H1 (cell line): ENCODE measurements at regions not wholly inside any gene's neighbourhood (a gene's known extent, or its start where the extent isn't known, plus 50 kb on each side); places are given as distances from the start of the nearest gene placed in this dataset.

ENCODE experiments used
- CTCF ChIA-PET: fragments of 300-600 bp; sonication (Branson Sonifier 250); formaldehyde crosslinking; loops from one replicate; lab custom pipeline; 2021; ENCODE audit not compliant: partially characterized antibody; lab: Charles Lee
- POLR2A ChIA-PET: fragments of 300-600 bp; sonication (Branson Sonifier 250); formaldehyde crosslinking; loops from one replicate; lab custom pipeline; 2021; ENCODE audit warnings: inconsistent platforms; ENCODE audit not compliant: partially characterized antibody; lab: Charles Lee
- DNase-seq, 2 experiments: peaks; one replicate each; pipeline versions ENCODE4 v3.0.0 to v3.0.0-alpha.2; 2010 to 2022; ENCODE audit warnings: low spot score in 2 of 2, low read depth in 1 of 2, mixed read lengths in 1 of 2
- FAIRE-seq: peaks from 2 replicates; lab custom pipeline; 2011; peaks lifted over from hg19 to GRCh38; lab: Jason Lieb, UNC
- H2AFZ ChIP-seq: 2 replicates; pipeline ENCODE4 v1.8.1; 2012; ENCODE audit warnings: low read length, inconsistent platforms
- H2AK5ac ChIP-seq: 2 replicates; pipeline ENCODE4 v1.6.1; 2013; ENCODE audit warnings: low read depth, low read length
- H2BK120ac ChIP-seq: replicated peaks from 2 replicates; pipeline ENCODE3; 2013; ENCODE audit warnings: low read depth, low read length, inconsistent platforms
- H2BK12ac ChIP-seq: 2 replicates; pipeline ENCODE4 v1.6.1; 2013; ENCODE audit warnings: low read depth, low read length
- H2BK15ac ChIP-seq: 2 replicates; pipeline ENCODE4 v1.6.1; 2013; ENCODE audit warnings: low read length
- H2BK20ac ChIP-seq: 2 replicates; pipeline ENCODE4 v1.6.1; 2013; ENCODE audit warnings: low read length
- H2BK5ac ChIP-seq: 2 replicates; pipeline ENCODE4 v1.6.1; 2013; ENCODE audit warnings: low read depth, low read length
- H3K14ac ChIP-seq: 2 replicates; pipeline ENCODE4 v1.6.1; 2013; ENCODE audit warnings: inconsistent platforms; ENCODE audit not compliant: insufficient read length
- H3K18ac ChIP-seq: 2 replicates; pipeline ENCODE4 v1.6.1; 2013; ENCODE audit warnings: low read length; ENCODE audit errors: extremely low read depth
- H3K23ac ChIP-seq: 2 replicates; pipeline ENCODE4 v1.6.1; 2013; ENCODE audit warnings: inconsistent platforms; ENCODE audit not compliant: insufficient read length
- H3K23me2 ChIP-seq: 2 replicates; pipeline ENCODE4 v1.6.1; 2013; ENCODE audit warnings: low read depth, low read length
- H3K27ac ChIP-seq: 2 replicates; pipeline ENCODE4 v1.6.1; 2011; ENCODE audit warnings: low read depth, low read length, inconsistent platforms
- H3K27me3 ChIP-seq, 4 experiments: replicated peaks in 1 of 4; 1 replicate in 1 of 4; 2 replicates in 3 of 4; pipeline versions ENCODE4 v1.6.1 to v1.8.1; 2011 to 2013; ENCODE audit warnings: low read length in 3 of 4, mild to moderate bottlenecking in 3 of 4, inconsistent platforms in 2 of 4, mixed read lengths in 2 of 4, moderate library complexity in 1 of 4; ENCODE audit not compliant: control insufficient read depth in 3 of 4, insufficient read depth in 3 of 4; ENCODE audit errors: extremely low read depth in 1 of 4
- H3K36me3 ChIP-seq, 4 experiments: 2 replicates each; pipeline versions ENCODE4 v1.6.1 to v1.8.1; 2011 to 2013; ENCODE audit warnings: mild to moderate bottlenecking in 4 of 4, low read length in 3 of 4, moderate library complexity in 2 of 4, control low read depth in 1 of 4, inconsistent platforms in 1 of 4; ENCODE audit not compliant: insufficient read depth in 4 of 4, control insufficient read depth in 2 of 4
- H3K4ac ChIP-seq: replicated peaks from 2 replicates; pipeline ENCODE3; 2013; ENCODE audit warnings: low read length, low read depth, mixed read lengths, inconsistent platforms; ENCODE audit not compliant: insufficient read length
- H3K4me1 ChIP-seq, 4 experiments: replicated peaks in 1 of 4; 1 replicate in 1 of 4; 2 replicates in 3 of 4; pipeline versions ENCODE4 v1.6.1 to v1.8.1; 2011 to 2013; ENCODE audit warnings: low read length in 3 of 4, inconsistent platforms in 2 of 4, mixed read lengths in 1 of 4; ENCODE audit not compliant: insufficient read depth in 4 of 4, control insufficient read depth in 3 of 4
- H3K4me2 ChIP-seq, 2 experiments: 2 replicates each; pipeline versions ENCODE4 v1.6.1 to v1.8.1; 2011 to 2013; ENCODE audit warnings: low read depth in 2 of 2, low read length in 2 of 2, control low read depth in 1 of 2, inconsistent platforms in 1 of 2, mild to moderate bottlenecking in 1 of 2; ENCODE audit not compliant: insufficient read depth in 1 of 2
- H3K4me3 ChIP-seq, 4 experiments: fragments of 200-600, 300-600 bp in 1 of 4; sonication (generic), shearing (Covaris generic), sonication (Bioruptor Twin) in 1 of 4; 2 replicates each; pipeline versions ENCODE4 v1.5.1 to v1.8.1; 2011 to 2016; ENCODE audit warnings: low read length in 4 of 4, low read depth in 3 of 4, control low read depth in 2 of 4, inconsistent platforms in 2 of 4, mild to moderate bottlenecking in 2 of 4, mixed read lengths in 1 of 4, moderate library complexity in 1 of 4; ENCODE audit not compliant: insufficient read depth in 2 of 4; ENCODE audit errors: extremely low read depth in 1 of 4
- H3K56ac ChIP-seq: replicated peaks from 2 replicates; pipeline ENCODE3; 2013; ENCODE audit warnings: low read depth, mild to moderate bottlenecking, mixed read lengths, low read length, inconsistent platforms; ENCODE audit not compliant: insufficient read length
- H3K79me1 ChIP-seq: 2 replicates; pipeline ENCODE4 v1.6.1; 2013; ENCODE audit warnings: low read depth, low read length, control low read depth
- H3K79me2 ChIP-seq, 2 experiments: 2 replicates each; pipeline versions ENCODE4 v1.6.1 to v1.8.1; 2012 to 2013; ENCODE audit warnings: low read length in 2 of 2, mild to moderate bottlenecking in 2 of 2, inconsistent platforms in 1 of 2; ENCODE audit not compliant: insufficient read depth in 2 of 2, control insufficient read depth in 1 of 2
- H3K9ac ChIP-seq, 4 experiments: replicated peaks in 1 of 4; 1 replicate in 1 of 4; 2 replicates in 3 of 4; pipeline versions ENCODE4 v1.6.1 to v1.8.1; 2011 to 2013; ENCODE audit warnings: low read depth in 3 of 4, low read length in 3 of 4, control low read depth in 2 of 4, mild to moderate bottlenecking in 2 of 4, moderate library complexity in 2 of 4, inconsistent platforms in 1 of 4; ENCODE audit errors: extremely low read depth in 1 of 4
- H3K9me3 ChIP-seq, 2 experiments: 2 replicates each; pipeline versions ENCODE4 v1.6.1 to v1.8.1; 2012 to 2013; ENCODE audit warnings: mild to moderate bottlenecking in 2 of 2, moderate library complexity in 2 of 2, control low read depth in 1 of 2, inconsistent platforms in 1 of 2, low read depth in 1 of 2, low read length in 1 of 2, mixed read lengths in 1 of 2; ENCODE audit not compliant: insufficient read depth in 2 of 2
- H4K20me1 ChIP-seq, 2 experiments: replicated peaks in 1 of 2; 2 replicates each; pipeline versions ENCODE3 to v1.8.1; 2011 to 2013; ENCODE audit warnings: inconsistent platforms in 2 of 2, low read length in 2 of 2, mild to moderate bottlenecking in 1 of 2; ENCODE audit not compliant: insufficient read depth in 2 of 2, control insufficient read depth in 1 of 2
- H4K5ac ChIP-seq: 2 replicates; pipeline ENCODE4 v1.6.1; 2013; ENCODE audit warnings: low read length, low read depth, mixed read lengths, inconsistent platforms; ENCODE audit not compliant: insufficient read length
- H4K8ac ChIP-seq: 2 replicates; pipeline ENCODE4 v1.8.0; 2013; ENCODE audit warnings: mild to moderate bottlenecking, moderate library complexity, low read length, inconsistent platforms; ENCODE audit not compliant: insufficient read depth; ENCODE audit errors: extremely low read depth
- H4K91ac ChIP-seq: replicated peaks from 2 replicates; pipeline ENCODE3; 2013; ENCODE audit warnings: low read length, mixed read lengths, inconsistent platforms; ENCODE audit not compliant: insufficient read length
- CEBPB ChIP-seq: IDR thresholded peaks from 2 replicates; pipeline ENCODE4 v1.6.1; 2012; ENCODE audit warnings: low read depth, low read length
- CHD2 ChIP-seq: IDR thresholded peaks from 2 replicates; pipeline ENCODE4 v1.6.1; 2012; ENCODE audit warnings: low read length, improper control_type of control experiment
- JUN ChIP-seq: IDR thresholded peaks from 2 replicates; pipeline ENCODE4 v1.6.1; 2011; ENCODE audit warnings: low read depth, mild to moderate bottlenecking, improper control_type of control experiment, low read length
- NANOG ChIP-seq: IDR thresholded peaks from 2 replicates; pipeline ENCODE4 v1.6.1; 2011; ENCODE audit warnings: low read length, low read depth, mild to moderate bottlenecking, inconsistent platforms; ENCODE audit not compliant: insufficient read depth, poor library complexity, severe bottlenecking
- POU5F1 ChIP-seq: IDR thresholded peaks from 2 replicates; pipeline ENCODE4 v1.6.1; 2011; ENCODE audit warnings: low read depth, mild to moderate bottlenecking, low read length, moderate library complexity
- RFX5 ChIP-seq: IDR thresholded peaks from 2 replicates; pipeline ENCODE4 v1.6.1; 2011; ENCODE audit warnings: low read depth, low read length, improper control_type of control experiment, borderline replicate concordance
- SAP30 ChIP-seq: fragments of 300-600 bp; sonication (generic); IDR thresholded peaks from 2 replicates; pipeline ENCODE4 v1.7.1; 2012; ENCODE audit warnings: low read length, moderate library complexity, mild to moderate bottlenecking, inconsistent platforms; ENCODE audit not compliant: insufficient read depth, insufficient replicate concordance
- SP2 ChIP-seq: IDR thresholded peaks from 2 replicates; pipeline ENCODE4 v1.6.1; 2012; ENCODE audit warnings: mild to moderate bottlenecking, low read length, inconsistent platforms
- TAF7 ChIP-seq: optimal IDR thresholded peaks from 2 replicates; pipeline ENCODE3; 2011; ENCODE audit warnings: low read depth, mild to moderate bottlenecking, inconsistent platforms, low read length, moderate library complexity, borderline replicate concordance
- ZNF274 ChIP-seq: IDR thresholded peaks from 2 replicates; pipeline ENCODE4 v1.7.0; 2012; ENCODE audit warnings: low read length, borderline replicate concordance; ENCODE audit errors: extremely low read depth
- WGBS, 2 experiments: shearing (Covaris generic) in 1 of 2; methylation state at CpG; one replicate each; pipeline versions ENCODE4 v1.1.6 to v1.1.7; 2013 to 2015; ENCODE audit warnings: low lambda C conversion rate in 2 of 2, mixed read lengths in 2 of 2, inconsistent platforms in 1 of 2, low coverage in 1 of 2, missing lambda C conversion rate in 1 of 2; ENCODE audit not compliant: insufficient replicate concordance in 2 of 2, insufficient coverage in 1 of 2, insufficient read length in 1 of 2; ENCODE audit errors: extremely low coverage in 1 of 2, missing lambda C conversion rate in 1 of 2; 5-methylcytosine and 5-hydroxymethylcytosine counted together
- TF ChIP-seq, protein P1 (sequence below): IDR thresholded peaks from 2 replicates; pipeline ENCODE4 v1.6.1; 2011; ENCODE audit warnings: low read depth, mild to moderate bottlenecking, low read length; ENCODE audit not compliant: insufficient read depth

DNA sequence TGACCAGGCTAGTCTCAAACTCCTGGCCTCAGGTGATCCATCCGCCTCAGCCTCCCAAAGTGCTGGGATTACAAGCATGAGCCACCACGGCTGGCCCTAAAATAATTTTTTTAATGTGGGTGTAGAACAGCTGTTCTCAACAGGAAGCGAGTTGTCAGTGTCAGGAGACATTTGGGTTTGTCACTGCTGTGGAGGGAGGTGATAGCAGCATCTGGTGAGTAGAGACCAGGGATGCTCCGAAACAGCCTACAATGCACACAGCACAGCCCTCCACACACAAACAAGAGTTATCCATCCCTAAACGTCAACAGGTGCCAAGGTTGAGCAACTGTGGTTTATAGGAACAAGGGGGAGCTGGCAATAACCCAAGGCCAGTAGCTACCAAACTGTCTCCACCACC lies 243.4 kb upstream of the STS start:
- POLR2A ChIA-PET: interaction anchor here (0.6 kb wide), 1 partner anchor 100 kb away, joined by 3 read pairs; no protein-coding TSS in a partner anchor

More for the DNA sequence above, 243.4 kb upstream of the STS start:
- Histone ChIP-seq H3K4ac (no peak overlapping the region), H3K9me3 (no peaks in the 10 kb centered on the region), H3K9ac (no peak overlapping the region), H2BK5ac (no peak overlapping the region), H3K79me2 (no peaks in the 10 kb centered on the region), H4K5ac (no peak overlapping the region), H3K4me2 (no peak overlapping the region), H4K20me1 (no peaks in the 10 kb centered on the region), H3K27me3 (no peaks in the 10 kb centered on the region), H3K79me1 (no peaks in the 10 kb centered on the region), H3K4me3 (no peak overlapping the region), H3K23ac (no peak overlapping the region), H2BK120ac (no peak overlapping the region), H2BK15ac (no peak overlapping the region), H4K8ac (no peak overlapping the region; the same call in 1 of the 2 replicates), H2BK20ac (no peak overlapping the region), H3K23me2 (no peaks in the 10 kb centered on the region), H3K18ac (no peak overlapping the region), H3K4me1 (no peaks in the 10 kb centered on the region), H3K27ac (no peak overlapping the region), H2AFZ (no peak overlapping the region), H3K14ac (no peak overlapping the region), H3K56ac (no peak overlapping the region), H2BK12ac (no peak overlapping the region), H3K36me3 (no peaks in the 10 kb centered on the region), H2AK5ac (no peak overlapping the region), H4K91ac (no peak overlapping the region)
- 90% methylated on average over 5 of the region's 5 CpGs; no CpG with 5 or more reads in 1 of the 2 experiments for WGBS, 2 experiments
- CTCF ChIA-PET: no interaction called here
- no peak for DNase-seq
- no peak for FAIRE-seq
- TF ChIP-seq NANOG: no peak
- TF ChIP-seq, protein P1, sequence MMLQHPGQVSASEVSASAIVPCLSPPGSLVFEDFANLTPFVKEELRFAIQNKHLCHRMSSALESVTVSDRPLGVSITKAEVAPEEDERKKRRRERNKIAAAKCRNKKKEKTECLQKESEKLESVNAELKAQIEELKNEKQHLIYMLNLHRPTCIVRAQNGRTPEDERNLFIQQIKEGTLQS: no peak
- no peak for TF ChIP-seq JUN
- no peak for TF ChIP-seq SP2
- no peak for TF ChIP-seq ZNF274
- no peak for TF ChIP-seq SAP30
- TF ChIP-seq TAF7: no peak
- TF ChIP-seq CHD2: no peak
- TF ChIP-seq POU5F1: no peak
- TF ChIP-seq RFX5: no peak
- TF ChIP-seq CEBPB: no peak
